NCI-H146 treated with DMSO at 0.1 percent for 48 hours (cell line): ENCODE measurements at regions not wholly inside any gene's neighbourhood (a gene's known extent, or its start where the extent isn't known, plus 50 kb on each side); places are given as distances from the start of the nearest gene placed in this dataset.

Source experiments
- DNase-seq: peaks from one replicate; lab custom pipeline; 2025; ENCODE audit not compliant: unreplicated experiment; lab: John Stamatoyannopoulos, UW

DNA sequence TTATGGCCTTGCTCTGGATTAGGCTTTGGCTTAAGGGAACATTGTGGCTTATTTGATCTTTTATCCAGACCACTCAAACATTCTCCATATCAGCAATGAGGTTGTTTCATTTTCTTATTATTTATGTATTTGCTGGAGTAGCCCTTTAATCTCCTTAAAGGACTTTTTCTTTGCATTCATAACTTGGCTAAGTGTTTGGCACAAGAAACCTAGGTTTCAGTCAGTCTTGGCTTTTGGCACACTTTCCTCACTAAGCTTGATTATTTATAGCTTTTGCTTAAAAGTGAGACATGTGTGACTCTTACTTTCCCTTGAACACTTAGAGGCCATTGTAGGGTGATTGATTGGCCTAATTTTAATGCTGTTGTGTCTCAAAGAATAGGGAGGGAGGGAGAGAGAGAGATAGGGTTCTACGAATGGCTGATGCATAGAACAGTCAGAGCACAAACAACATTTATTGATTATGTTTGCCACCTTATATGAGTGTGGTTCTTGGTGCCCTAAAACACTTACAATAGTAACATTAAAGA is 2265.3 kb upstream of the C9orf72 start:
- DNase-seq = no peak

DNA sequence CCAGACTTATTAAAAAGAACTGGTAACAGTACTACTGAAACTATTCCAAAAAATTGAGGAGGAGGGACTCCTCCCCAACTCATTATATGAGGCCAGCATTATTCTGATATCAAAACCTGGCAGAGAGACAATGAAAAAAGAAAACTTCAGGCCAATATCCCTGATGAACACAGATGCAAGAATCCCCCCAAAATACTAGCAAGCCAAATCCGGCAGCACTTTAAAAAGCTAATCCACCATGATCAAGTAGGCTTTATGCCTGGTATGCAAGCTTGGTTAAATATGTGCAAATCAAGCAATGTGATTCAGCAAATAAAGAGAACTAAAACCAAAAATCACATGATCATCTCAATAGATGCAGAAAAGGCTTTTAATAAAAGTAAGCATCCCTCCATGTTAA is 2271.0 kb upstream of the C9orf72 start:
- DNase-seq = no peak

DNA sequence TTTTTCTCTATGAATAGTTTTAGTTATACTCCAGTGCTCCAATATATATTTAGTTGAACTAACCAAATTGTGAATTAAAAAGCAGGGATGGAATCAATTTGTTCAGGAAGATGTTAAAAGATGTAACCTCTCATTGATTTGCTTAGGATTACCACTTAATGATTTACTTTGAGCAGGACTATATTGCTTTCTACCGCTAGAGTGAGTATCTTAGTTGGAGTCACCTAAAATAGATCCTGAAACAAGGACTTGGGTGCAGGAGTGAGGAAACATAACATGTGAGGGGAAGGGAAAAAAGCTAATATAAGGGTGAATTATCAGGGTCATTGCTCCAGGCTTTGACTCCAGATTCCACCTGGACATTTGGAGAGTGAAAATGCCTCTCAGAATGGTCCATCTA is 2277.4 kb upstream of the C9orf72 start:
- DNase-seq = no peak

DNA sequence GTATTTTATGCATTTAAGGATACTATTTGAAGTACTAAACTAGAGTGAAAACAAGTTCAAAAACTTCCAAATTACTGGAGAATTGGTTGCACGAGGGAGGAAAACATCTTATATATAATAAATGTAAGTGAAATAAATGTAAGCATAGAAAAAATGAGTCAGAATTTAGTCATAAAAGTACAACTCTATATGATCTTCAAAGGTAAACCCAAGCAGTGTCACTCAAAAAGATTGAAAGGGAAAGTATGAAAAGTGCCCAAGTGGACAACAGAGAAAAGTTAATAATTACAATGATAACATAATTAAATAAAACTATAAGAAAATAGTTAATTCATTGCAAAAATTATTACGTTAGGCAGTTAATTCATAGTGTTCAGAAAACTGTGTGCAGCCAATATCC is 2288.5 kb upstream of the C9orf72 start:
- no peak for DNase-seq

DNA sequence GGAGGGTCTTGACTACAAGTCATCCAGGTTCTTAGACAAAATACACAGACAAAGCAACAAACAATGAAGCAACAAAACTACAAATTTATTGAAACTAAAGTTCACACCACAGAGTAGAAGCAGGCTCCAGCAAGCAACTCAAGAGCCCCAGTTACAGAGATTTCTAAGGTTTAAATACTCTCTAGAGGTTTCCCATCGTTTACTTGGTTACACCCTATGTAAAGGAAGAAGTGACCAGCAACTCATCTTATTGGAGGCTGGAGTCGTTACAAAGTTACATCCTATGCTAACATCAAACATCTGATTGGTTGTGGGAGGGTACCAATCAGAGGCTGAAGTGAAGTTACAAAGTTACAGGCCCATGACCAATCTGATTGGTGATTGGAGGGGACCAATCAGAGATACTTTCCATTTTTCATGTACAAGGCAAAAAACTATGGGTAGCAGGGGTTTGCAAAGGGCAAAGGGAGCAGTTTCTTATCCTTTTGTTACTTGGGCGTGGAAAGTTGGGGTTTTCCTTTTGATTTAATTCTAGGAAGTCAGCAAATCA is 2292.6 kb upstream of the C9orf72 start:
- DNase-seq = no peak

DNA sequence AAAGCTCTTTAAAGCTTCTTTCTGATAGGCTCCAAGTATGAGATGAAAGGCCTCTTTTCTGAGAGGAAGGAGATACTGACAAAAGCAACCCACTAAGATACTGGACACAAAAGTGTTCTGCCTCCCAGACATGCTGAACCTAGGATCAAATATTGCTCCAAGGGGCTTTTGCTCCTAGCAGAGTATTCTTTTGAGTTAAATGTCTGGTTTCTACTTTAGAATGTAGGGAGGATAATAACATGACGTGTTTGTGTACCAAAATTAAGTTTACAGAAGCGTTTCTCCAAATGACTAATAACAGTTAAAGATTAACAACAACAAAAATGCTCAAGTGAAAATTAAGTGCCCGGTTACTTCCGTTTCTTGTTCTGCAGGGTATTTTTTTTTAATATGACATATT is 2293.3 kb upstream of the C9orf72 start:
- DNase-seq = no peak

DNA sequence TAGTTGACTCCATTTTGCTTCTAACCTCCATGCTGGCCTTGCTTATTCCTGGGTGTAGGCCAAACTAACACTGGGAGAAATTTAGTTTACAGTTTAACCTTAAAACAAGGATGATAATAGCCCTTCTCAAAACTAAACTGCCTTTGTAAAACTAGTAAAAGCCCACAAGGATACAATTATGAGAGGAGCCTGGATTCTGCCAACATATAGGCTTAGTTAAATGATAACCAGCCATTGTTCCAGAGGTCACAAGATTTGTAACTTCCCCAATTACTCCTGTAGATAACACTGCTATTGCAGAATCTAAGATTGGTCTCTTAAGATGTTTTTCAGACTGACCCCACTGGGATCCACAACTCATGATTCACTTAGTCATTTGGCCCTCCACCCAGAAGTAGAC is 2300.3 kb upstream of the C9orf72 start:
- no peak for DNase-seq

DNA sequence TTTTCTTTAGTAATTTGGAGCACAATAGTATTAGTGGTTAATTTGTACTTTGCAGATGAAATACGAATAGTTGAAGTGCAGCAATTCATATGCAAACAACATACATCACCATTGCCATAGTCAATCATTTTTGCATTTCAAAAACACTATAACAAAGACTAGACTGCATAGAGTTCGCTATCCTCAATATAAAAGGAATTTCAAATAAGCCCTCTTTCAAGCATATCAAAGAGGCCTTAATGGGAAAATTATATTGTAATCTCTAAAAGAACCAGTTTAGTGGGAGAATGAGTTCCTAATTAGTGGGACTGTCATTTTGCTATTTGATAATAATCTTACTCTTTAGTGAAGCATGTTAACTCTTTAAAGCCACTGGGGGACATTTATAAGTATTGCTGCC is 2302.3 kb upstream of the C9orf72 start:
- no peak for DNase-seq

DNA sequence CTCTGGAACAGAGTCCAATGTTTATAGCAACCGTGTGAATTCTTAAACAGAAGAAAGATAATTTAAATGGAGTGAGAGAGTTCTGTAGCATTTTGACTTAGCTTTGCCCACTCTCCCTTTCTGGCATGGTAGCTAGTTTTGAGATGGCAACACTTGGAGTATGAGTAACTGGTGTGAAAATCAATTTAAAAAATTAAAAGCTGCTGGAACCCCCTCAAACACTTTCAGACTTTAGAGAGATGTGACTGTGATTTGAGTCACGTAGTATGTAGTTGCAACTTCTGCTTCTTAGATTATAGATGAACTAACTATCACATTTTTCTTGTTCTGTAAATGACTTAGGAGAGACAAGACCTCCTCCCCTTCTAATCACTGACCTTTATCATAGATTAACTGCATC is 2309.5 kb upstream of the C9orf72 start:
- DNase-seq = no peak

DNA sequence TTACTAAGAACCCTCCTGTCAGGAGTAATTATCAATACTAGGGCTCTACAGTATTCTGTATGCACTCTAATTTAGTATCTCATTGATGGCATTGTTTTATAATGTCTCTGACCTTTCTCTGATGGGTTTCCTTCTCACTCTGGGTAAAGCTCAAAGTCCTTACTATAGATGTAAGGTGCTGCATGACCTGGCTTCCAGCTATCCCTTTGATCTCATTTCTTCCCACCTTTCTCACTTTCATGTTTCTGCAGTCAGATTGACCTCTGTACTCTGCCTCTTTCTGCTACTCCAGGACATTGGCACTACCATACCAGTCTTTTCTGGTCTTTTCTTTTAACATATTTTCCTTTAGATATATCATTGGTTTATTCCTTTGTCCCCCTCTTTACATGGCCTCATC is 2332.8 kb upstream of the C9orf72 start:
- DNase-seq = no peak

DNA sequence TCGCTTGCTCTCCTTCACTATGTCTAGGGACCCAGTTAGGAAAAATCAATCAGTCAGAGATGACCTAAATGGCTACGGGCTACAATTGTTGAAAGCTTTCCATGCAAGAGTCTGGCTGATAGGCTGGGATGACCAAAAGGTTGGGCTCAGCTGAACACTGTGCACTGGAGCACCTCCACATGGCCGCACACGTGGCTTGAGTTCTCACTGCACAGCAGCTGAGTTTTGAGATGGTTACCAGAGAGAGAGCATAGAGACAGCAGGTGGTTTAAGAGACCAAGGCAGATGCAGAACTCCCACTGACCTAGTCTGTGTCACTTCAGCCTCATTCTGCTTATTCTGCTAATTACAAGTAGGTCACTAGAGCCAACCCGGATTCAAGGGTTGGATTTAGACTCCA is 2354.8 kb upstream of the C9orf72 start:
- no peak for DNase-seq

DNA sequence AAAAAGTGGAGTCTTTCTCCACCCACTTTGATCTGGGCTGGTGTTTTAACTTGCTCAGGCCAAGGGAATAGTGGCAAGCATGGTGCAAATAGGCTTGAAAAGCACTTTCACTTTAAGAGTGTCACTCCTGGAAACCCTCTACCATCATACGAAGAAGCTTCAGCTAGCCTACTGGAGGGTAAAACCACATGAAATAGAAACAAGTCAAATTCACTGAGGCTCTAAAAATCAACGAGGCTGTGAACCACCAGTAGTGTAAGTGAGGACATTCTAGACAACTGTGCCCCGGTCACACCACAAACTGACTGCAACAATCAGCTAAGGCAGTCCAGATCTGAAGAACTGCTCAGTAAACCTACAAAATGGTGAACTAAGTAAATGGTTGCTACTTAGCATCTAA is 2366.3 kb upstream of the C9orf72 start:
- DNase-seq = no peak

DNA sequence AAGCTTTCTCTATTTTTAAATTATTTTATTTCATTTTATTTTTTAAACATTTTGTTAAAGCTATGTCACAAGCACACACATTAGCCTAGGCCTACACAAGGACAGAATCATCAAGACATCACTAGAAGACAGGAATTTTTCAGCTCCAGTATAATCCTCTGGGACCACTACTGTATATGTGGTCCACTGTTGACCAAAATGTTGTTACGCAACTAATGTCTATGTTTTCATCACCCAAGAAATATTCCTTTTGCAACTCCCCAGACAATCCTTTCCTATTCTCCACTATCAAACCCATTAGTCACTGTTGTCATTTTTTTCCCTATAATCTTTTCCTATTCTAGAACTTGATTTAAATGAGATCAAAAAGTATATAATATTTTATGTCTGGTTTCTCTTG is 2371.7 kb upstream of the C9orf72 start:
- no peak for DNase-seq

DNA sequence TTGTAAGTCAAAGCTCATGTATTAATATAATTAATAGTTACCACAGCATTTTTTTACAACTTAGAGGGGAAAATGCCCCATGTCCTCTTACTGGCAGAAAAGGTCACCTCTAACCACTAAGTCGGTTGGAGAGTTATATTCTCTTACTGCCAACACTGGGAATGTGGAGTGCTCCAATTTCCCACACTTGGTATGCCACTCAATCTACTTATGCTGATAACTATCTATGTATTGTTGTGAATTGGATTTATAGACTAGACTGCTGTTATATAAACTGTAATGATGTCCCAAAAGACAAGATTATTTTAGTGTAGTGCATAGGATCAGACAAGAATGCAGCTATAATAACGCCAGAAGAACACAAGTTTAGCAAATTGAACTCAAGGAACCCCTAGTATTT is 2385.2 kb upstream of the C9orf72 start:
- no peak for DNase-seq

DNA sequence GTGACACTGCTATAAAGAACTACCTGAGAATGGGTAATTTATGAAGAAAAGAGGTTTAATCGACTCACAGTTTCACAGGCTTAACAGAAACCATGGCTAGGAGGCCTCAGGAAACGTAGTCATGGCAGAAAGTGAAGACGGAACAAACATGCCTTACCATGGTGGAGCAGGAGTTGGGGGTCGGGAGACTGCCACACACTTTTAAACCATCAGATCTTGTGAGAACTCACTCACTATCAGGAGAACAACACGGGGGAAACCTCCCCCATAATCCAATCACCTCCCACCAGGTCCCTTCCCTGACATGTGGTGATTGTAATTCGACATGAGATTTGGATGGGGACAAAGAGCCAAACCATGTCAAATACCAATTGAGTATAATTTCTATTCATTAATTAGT is 2392.6 kb upstream of the C9orf72 start:
- no peak for DNase-seq

DNA sequence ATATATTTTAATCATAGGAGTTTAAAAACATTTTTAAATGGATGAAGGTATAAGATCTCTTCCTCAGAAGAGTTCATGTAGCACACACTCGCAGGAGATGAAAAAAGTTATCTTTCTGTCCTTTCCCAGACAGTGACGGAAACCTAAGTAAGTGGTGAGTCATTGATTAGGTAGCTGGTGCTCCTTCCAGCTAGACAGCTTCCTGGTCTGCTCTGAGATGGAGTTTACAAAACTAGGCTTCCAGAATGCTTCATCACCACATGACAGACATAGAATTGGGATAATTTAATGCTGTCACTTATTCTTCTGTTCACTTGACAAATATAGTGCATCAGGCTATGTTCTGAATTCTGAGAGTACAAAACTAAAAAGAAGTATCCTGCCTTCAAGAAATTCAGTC is 2393.0 kb upstream of the C9orf72 start:
- DNase-seq = no peak

DNA sequence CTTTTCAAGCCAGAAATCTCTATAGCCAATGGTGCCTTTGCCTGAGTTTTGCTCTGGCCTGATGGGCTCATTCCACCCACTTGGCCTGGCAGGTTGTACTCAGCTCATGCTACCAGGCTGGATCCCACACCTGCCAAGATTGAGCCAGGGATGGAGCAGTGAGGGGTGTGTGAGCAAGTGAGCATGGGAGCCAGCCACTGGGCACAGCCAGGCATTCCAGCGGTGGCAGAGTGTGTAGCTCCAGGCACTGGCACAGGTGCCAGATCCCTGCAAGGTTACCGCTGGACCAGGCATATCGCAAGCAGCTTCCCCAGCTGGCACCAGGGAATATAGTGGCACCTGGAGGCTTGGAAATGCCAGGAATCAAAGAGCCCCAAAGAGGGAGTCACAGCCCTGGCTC is 2395.6 kb upstream of the C9orf72 start:
- DNase-seq = no peak

DNA sequence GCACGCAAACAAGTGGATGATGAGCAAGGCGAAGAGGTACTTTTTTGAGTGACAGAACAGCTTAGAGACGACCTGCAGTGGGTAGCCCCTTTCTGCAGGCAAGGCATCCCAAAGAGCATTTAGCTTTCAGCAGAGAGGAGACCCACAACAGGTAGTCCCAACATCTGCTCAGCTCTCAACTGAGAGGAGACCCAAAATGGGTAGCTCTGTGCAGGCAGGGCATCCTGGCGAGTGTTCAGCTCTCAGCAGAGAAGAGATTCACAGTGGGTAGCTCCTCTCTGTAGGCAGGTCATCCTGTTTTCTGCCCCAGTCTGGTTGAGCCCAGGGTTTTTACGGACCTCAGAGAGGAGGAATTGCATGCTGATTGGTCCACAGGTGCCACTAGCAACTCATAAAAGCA is 2396.1 kb upstream of the C9orf72 start:
- DNase-seq = no peak

DNA sequence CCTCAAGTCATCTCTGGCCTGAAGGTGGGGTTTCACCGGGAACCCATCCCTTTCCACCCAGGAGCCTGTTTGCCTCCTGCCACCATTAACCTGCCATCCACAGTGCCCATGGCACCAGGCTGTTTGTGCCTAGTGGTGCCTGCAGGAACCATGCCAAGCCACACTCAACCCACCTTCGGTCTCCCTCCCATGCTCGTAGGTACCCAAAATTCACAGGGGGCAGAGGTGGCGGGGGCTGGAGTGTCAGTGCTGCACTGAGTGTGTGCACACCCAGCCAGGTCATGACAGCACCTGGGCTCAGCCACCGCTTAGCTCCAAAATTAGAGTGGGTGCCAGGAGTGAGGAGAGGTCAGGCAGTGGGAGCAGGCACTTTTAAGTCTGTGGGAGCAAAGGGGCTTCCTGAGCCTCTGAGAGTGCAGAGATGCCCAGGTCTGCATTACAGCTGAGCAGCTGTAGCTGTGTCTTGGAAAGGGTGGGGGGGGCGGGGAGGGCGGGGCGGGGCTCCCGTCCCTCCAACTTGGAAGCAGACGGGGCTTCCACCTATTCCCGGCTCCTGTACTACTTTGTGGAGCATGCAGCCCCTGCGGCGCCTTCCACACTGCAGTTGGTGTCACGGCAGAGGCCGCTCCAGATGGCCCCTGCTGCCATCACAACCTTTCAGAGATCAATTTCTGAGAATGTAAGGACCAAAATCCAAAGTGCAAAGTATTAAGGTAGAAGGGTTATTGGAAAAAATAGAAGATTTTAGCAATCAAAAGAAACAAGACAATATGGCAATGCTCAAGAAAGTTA is 2396.8 kb upstream of the C9orf72 start:
- DNase-seq = no peak

DNA sequence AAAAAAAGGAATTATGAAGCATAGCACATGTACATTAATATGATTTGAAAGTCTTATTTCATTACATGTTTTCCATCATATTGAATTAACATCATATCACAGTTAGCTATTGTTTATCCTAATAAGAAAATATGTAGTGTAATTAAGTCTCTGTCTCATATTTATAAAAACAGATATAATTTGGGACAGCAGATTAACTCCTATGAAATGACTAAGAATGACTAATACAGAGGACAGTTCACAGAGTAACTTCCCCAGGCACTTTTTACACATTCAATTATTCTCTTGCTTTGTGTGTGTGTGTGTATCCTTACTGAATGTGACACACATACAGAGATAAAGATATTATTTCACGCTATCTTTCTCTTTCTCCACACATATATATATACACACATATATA is 2400.9 kb upstream of the C9orf72 start:
- DNase-seq = no peak

DNA sequence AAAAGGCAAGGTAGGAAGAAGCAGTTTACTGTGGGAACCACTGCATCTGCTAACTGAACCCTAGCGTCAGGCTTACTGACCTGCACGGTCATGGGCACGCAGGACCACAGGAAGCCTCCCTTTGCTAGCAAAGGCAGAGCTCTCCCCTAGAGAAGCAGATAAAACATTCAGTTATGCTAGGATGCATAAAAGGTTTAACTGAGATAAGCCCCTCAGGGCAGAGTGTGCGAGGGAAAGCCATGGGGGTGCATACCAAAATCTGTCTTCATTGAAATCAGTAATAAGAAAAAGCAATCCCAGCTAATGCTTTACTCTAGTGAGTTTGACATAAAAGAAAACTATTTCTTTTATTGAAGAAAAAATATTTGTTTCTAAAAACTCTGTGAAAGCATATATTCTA is 2403.7 kb upstream of the C9orf72 start:
- no peak for DNase-seq

DNA sequence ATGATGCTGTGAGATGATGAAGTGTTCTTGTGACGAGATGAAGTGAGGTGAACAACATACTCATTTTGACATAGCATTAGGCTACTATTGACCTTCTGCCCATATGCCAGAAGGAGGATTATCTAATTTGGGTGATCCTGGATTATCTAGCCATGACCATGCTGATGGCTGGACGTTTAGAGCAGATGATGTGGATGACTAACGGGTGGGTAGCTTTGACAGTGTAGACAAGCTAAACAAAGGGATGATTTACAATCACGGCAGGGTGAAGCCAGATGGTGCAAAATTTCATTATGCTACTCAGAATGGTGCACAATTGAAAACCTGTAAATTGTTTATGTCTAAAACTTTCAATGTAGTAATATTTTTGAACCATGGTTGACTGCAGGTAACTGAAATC is 2403.4 kb upstream of the ACO1 start:
- DNase-seq = no peak

DNA sequence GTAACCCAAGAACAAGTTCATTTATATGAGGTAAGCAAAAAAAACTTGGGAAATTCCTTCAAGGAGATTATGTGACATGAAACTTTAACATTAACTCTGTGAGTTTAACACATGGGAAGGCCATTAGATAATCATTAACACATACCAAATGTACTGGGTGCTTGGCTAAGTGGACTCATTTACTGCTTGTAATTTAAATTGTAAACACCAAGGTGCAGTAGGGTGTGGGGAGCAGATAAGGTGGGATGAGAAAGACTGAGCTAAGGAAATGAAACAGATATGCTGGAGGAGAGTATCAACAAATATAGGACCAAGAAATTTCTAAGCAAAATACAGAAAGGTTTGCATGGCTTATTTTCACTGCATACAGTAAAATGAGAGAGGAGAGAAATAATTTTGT is 2384.8 kb upstream of the ACO1 start:
- no peak for DNase-seq
